GM12892 (cell line): ENCODE measurements at regions not wholly inside any gene's neighbourhood (a gene's known extent, or its start where the extent isn't known, plus 50 kb on each side); places are given as distances from the start of the nearest gene placed in this dataset.

ENCODE experiments used
- DNase-seq: peaks from one replicate; pipeline ENCODE4 v3.0.0; 2011; ENCODE audit not compliant: insufficient read length
- FAIRE-seq: peaks from 2 replicates; lab custom pipeline; 2011; peaks lifted over from hg19 to GRCh38; lab: Jason Lieb, UNC
- POLR2A ChIP-seq: IDR thresholded peaks from 2 replicates; pipeline ENCODE4 v1.6.1; 2011; ENCODE audit warnings: low read depth, low read length, control low read depth
- POLR2AphosphoS5 ChIP-seq: IDR thresholded peaks from 2 replicates; pipeline ENCODE4 v1.6.1; 2011; ENCODE audit warnings: low read depth, low read length, control low read depth
- TAF1 ChIP-seq: IDR thresholded peaks from 2 replicates; pipeline ENCODE4 v1.6.1; 2011; ENCODE audit warnings: low read depth, mild to moderate bottlenecking, control low read depth, low read length, borderline replicate concordance

DNA sequence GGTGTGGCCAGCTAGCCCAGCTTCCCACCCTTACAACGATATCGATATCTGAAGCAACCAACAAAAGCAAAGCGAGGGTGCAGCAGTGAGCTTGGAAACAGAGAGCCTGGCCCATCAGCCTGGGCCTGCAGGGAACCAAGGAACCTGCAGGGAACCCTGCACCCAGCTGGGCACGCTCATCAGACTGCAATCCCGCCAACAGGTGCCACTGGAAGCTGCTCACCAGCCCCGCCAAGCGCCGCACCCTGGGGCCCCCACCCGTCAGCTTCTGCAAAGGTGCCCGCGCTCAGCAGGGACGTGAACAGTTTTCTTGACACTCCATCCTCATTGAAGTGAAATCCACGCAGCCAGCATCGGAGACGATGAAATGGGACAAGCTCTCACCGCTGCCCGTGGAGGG lies 250.7 kb downstream of the RBFOX3 start:
- FAIRE-seq = no peak
- no peak for TF ChIP-seq POLR2A
- no peak for TF ChIP-seq TAF1
- TF ChIP-seq POLR2AphosphoS5 = no peak
- no peak for DNase-seq

DNA sequence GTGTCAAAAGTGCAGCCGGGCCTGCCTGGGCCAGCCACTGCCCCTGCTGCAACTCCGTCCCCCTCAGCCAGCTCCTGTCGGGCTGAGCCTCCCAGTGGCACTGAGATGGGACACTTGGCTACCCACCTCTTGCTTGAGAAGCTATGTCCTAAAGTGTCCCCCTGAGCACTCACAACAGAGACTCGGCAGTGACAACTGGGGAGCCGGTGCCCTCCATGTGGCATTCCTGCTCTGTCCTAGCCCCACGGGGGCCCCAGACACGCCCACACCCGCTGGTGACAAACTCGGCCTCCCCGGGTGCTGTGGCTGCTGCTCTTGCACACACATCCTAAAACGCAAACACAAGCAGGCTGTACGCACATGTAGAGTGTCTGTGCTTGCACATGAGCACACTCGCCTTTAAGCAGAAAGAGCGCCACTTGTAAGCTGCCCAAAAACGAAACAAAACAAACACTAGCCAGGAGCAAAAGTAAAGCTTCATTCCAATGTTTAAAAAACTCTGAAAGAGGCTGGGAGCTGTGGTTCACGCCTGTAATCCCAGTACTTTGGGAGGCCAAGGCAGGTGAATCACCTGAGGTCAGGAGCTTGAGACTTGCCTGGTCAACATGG lies 253.9 kb downstream of the RBFOX3 start:
- FAIRE-seq = no peak
- DNase-seq = no peak
- TF ChIP-seq POLR2AphosphoS5 (no peak), POLR2A (no peak), TAF1 (no peak)

DNA sequence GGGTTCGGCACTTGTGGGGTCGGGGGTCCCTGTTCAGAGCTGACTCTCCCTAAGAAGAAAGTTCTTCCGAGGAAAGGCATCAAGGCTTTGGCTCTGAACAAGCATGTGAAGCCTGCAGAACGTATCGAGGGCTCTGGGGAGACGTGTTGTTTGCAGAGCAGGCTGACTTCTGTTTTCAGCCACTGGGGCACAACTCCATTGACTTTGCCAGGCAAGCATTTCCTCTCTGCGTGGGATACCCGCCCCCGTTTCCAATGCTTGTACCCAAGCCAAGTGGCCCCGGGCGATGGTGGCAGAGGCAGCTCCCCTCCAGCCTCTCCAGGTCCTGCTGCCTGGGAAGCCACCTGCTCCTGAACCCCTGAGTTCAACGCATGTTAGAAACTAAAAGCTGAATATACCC lies 255.7 kb downstream of the RBFOX3 start:
- DNase-seq (no peak), FAIRE-seq (no peak)
- TF ChIP-seq POLR2A (no peak), TAF1 (no peak), POLR2AphosphoS5 (no peak)

DNA sequence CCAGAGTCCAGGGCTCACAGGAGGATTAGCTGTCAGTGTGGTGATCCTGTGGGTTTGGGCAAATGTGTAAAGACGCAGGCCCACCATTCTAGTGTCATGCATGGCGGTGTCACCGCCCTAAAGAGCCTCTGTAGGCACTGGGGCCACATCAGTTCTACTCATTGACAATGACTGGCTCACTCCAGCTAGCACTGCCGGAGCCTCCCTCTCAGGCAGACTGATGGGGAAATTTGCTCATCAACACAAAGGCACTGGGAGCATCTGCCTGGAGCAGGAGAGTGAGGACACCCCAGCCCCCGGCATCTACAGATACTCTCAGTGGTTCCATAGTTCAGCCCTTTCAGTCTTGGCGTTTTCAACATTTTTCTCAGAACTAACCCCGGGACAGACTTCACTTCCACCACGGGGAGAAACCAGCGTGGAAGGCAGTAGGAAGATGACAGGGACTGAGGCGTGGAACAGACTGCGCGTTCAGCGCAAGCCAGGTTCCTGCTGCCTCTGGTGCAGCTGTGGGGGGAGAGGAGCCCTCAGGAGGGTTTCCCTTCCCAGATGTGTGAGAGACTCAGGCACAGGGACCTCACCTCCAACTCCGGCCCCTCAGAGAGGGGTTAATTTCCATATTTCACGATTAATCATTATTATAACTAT lies 256.6 kb downstream of the RBFOX3 start:
- no peak for TF ChIP-seq POLR2AphosphoS5
- no peak for TF ChIP-seq TAF1
- no peak for TF ChIP-seq POLR2A
- no peak for FAIRE-seq
- DNase-seq = no peak

DNA sequence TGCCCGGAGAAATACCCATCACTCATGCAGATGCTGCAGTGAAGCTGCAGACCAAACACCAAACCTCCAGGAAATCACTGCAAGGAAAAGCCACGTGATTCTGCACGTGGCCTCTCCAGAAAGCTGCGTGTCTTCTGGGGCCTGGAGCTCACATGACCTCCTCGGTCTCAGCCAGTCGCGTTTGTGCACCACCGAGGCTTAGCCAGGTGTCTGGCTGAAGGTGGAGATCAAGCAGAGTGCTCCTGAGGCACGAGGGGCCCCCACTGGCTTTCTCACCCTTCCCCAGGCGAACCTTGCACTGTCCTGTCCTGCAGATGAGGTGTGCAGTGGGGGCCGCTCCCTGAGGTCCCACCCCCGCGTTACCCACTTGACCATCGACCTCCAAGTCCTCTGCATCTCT lies 257.3 kb downstream of the RBFOX3 start:
- TF ChIP-seq POLR2AphosphoS5 (no peak), POLR2A (no peak), TAF1 (no peak)
- no peak for FAIRE-seq
- no peak for DNase-seq

DNA sequence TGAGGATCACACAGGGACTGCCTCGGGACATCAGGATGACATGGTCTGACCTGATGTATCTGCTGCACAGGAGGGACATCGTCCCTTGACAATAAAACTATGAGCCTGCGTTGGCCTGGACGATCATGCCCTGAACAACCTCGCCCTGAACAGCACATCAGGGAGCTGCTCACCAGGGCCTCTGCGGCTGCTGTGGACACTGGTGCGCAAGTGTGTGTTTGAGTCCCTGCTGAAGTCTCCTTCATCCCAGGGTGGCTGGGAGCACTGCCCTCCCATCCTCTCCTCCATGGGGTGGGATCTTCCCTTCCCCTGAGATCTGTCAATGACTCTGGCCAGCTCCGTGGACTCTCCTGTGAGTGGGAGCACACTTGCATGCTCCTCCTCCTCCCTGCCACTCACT lies 257.8 kb downstream of the RBFOX3 start:
- TF ChIP-seq POLR2AphosphoS5 (no peak), POLR2A (no peak), TAF1 (no peak)
- DNase-seq = no peak
- FAIRE-seq = no peak

DNA sequence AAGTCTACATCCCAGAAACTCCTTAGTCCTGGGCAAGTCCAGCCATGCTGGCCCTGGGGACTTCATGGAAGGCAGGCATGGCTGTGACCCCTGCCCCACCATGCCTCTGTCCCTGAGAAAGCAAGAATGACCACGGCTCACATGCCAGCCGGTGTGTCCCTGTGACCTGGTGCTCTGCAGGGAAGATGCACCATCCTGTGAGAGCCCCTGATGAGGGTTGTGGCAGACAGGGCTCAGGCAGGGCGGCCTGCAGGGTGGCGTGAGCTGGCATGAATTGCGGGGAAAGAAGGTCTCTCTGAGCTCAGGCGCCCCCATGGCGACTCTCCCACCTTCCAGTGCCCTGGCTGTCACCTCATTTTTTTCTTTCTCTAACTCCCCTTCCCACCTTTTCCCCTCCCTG lies 260.3 kb downstream of the RBFOX3 start:
- no peak for FAIRE-seq

DNA sequence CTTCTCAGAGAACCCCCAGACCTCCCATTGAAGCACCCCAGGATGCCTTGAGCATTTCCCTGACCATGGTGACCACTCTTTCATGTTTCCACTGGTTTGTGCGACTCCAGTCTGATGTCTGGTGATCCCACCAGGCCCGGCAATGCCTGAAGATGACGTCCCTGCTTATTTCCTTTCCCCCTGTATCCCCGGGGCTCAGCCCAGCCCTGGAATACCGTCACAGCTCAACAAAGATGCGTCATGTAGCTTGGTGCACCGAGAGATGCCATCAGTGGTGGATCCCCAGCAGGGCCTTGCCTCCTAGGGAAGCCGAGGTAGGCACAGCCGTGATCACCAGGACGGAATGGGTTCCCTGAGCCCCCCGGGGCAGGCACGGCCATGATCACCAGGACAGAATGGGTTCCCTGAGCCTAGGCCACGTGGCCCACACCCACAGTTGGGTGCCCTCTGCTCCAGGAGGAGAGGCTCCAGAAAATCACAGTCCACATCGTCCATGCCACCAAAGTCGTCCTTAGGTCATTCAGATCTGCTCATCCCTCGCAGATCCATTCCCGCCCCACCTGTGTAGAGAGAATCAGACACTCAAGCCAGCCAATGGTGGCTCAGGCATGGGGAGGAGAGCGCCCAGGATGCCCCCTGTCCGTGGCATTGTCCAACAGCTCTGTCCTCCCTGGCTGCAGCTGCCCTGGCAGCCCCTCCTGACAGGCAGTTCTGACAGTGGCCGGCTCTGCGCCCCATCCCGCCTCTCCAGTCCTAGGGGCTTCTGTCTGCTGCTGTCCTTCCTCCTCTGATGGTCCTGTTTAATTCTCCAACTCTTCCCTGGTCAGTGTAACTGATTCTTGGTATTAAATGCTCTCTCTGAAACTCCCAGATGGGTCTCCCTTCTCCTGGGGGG lies 261.1 kb downstream of the RBFOX3 start:
- DNase-seq (no peak), FAIRE-seq (no peak)
- TF ChIP-seq POLR2A = no peak
- no peak for TF ChIP-seq TAF1
- TF ChIP-seq POLR2AphosphoS5 = no peak

More for the DNA sequence above, 260.3 kb downstream of the RBFOX3 start:
- no peak for DNase-seq
- no peak for TF ChIP-seq POLR2A

DNA sequence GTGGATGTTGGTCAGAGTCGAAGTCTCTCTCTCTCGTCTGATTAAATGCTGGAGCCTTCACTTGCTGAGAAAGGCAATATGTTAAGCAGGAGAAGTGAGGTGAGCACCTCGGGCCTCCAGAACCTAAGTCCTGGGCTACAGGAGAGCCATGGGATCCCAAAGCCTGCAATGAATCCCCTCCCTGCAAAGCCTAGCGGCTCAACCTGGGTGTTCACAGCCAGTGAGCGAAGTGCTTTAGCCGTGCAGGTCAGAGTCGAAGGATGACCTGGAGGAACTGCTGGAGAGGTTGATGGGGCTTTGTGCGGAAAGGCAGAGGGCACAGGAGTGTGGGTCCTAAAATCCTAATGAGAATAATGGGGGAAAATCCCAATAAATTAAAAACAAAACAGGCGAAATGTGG lies 267.8 kb downstream of the ENGASE start:
- FAIRE-seq = no peak
- TF ChIP-seq POLR2A (no peak), TAF1 (no peak), POLR2AphosphoS5 (no peak)

DNA sequence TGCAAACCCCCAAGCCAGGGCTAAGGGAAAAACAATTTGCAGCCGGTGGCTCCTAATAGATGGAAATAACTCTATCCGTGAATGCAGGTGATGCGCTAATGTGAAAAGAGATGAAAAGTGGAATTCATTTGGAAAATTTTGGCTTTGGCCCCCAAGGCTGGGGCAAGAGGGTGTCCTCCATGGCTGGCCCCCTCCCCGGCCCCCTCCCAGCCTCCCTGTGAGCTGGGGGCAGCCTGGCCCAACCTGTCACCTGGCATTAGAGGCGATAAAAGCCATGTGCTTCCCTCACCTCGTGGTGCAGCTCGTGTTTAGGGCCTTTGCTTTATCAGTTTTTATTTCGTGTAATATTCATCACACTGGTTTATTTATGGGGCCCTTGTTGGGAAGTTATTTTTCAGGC lies 267.2 kb downstream of the ENGASE start:
- DNase-seq = no peak
- no peak for FAIRE-seq
- TF ChIP-seq TAF1 = no peak

More for the DNA sequence above, 267.8 kb downstream of the ENGASE start:
- DNase-seq = no peak

DNA sequence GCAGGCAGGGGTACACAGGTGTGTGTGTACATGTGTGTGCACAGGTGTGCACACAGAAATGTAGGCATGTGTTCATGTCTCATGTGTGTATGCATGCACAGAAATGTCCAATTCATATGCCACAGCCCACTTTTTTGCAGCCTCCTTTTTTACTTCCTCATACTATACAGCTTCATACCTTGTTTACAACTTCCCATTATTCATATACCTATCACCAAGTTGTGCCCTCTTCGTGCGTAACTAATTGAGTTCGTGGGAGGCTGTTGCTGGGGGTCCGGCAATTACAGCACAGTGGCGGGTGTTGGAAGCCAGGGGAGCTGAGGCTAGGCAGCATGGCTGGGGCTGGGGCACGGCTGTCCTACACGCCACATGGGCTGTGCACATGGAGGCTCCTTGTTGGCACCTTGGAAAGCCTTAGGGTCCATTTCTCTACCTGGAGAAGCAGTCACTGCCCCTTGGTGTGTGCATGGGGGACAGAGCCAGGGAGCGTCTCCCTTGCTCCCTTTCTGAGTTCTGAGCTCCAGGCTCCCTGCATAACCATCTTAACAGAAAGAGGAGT lies 266.7 kb downstream of the ENGASE start:
- DNase-seq (no peak), FAIRE-seq (no peak)
- no peak for TF ChIP-seq POLR2AphosphoS5
- no peak for TF ChIP-seq POLR2A
- TF ChIP-seq TAF1 = no peak
